ENCODE measurements at regions not wholly inside any gene's neighbourhood (a gene's known extent, or its start where the extent isn't known, plus 50 kb on each side); places are given as distances from the start of the nearest gene placed in this dataset.

GRCh38 chr2:198385856-198386255 lies 581.5 kb downstream of the PLCL1 start:
- DNase-seq: no peak

- DNase-seq: no peak
Observed at GRCh38 chr2:198385326-198385725, 580.9 kb downstream of the PLCL1 start.

- DNase-seq: no peak
Observed at GRCh38 chr2:198383392-198383791, 579.0 kb downstream of the PLCL1 start.

GRCh38 chr2:198382811-198383210 lies 578.4 kb downstream of the PLCL1 start:
- no peak for DNase-seq

- DNase-seq: no peak
Observed at GRCh38 chr2:198376677-198377076, 572.3 kb downstream of the PLCL1 start.

- no peak for DNase-seq
Observed at GRCh38 chr2:198375083-198375410, 570.7 kb downstream of the PLCL1 start.

- DNase-seq: no peak
Observed at GRCh38 chr2:198374375-198375082, 570.1 kb downstream of the PLCL1 start.

- no peak for DNase-seq
Observed at GRCh38 chr2:198371921-198372543, 567.6 kb downstream of the PLCL1 start.

- no peak for DNase-seq
Observed at GRCh38 chr2:198371329-198371728, 566.9 kb downstream of the PLCL1 start.

GRCh38 chr2:198368089-198368488 lies 563.7 kb downstream of the PLCL1 start:
- DNase-seq: no peak

- DNase-seq: no peak
Observed at GRCh38 chr2:198362740-198363139, 558.3 kb downstream of the PLCL1 start.

- no peak for DNase-seq
Observed at GRCh38 chr2:198359308-198359707, 554.9 kb downstream of the PLCL1 start.

GRCh38 chr2:198356157-198356556 lies 551.8 kb downstream of the PLCL1 start:
- no peak for DNase-seq

GRCh38 chr2:198351647-198352046 lies 547.3 kb downstream of the PLCL1 start:
- DNase-seq: no peak

- DNase-seq: no peak
Observed at GRCh38 chr2:198347946-198348345, 543.6 kb downstream of the PLCL1 start.

- no peak for DNase-seq
Observed at GRCh38 chr2:198347349-198347748, 543.0 kb downstream of the PLCL1 start.

GRCh38 chr2:198343471-198343870 lies 539.1 kb downstream of the PLCL1 start:
- DNase-seq: no peak

GRCh38 chr2:198340846-198341245 lies 536.5 kb downstream of the PLCL1 start:
- DNase-seq: no peak

- no peak for DNase-seq
Observed at GRCh38 chr2:198339116-198339515, 534.7 kb downstream of the PLCL1 start.

- no peak for DNase-seq
Observed at GRCh38 chr2:198337368-198337767, 533.0 kb downstream of the PLCL1 start.

- DNase-seq: no peak
Observed at GRCh38 chr2:198328454-198328853, 524.1 kb downstream of the PLCL1 start.

- no peak for DNase-seq
Observed at GRCh38 chr2:198327526-198327925, 523.1 kb downstream of the PLCL1 start.

- DNase-seq: no peak
Observed at GRCh38 chr2:198326431-198326830, 522.0 kb downstream of the PLCL1 start.

GRCh38 chr2:198325359-198325758 lies 521.0 kb downstream of the PLCL1 start:
- no peak for DNase-seq

- no peak for DNase-seq
Observed at GRCh38 chr2:198324071-198324470, 519.7 kb downstream of the PLCL1 start.
